Stimulated activated naive CD8-positive, alpha-beta T cell treated with anti-CD3 and anti-CD28 coated beads, Interleukin-15, Interleukin-2, amounts not matched to agents 100 ng/mL and 50 ng/mL, for 24 hours (primary cell): ENCODE measurements at regions not wholly inside any gene's neighbourhood (a gene's known extent, or its start where the extent isn't known, plus 50 kb on each side); places are given as distances from the start of the nearest gene placed in this dataset.

Experiments
- H3K27ac Mint-ChIP-seq: one replicate; pipeline ENCODE4 v1.8.0; 2021; ENCODE audit warnings: mild to moderate bottlenecking, mixed read lengths
- H3K27me3 Mint-ChIP-seq: one replicate; pipeline ENCODE4 v1.8.0; 2021; ENCODE audit warnings: mixed read lengths
- H3K36me3 Mint-ChIP-seq: one replicate; pipeline ENCODE4 v1.8.0; 2021; ENCODE audit warnings: low read depth, mixed read lengths
- H3K4me1 Mint-ChIP-seq: one replicate; pipeline ENCODE4 v1.8.0; 2021; ENCODE audit warnings: low read depth, mixed read lengths
- H3K4me3 Mint-ChIP-seq: one replicate; pipeline ENCODE4 v1.8.0; 2021; ENCODE audit warnings: mild to moderate bottlenecking, mixed read lengths
- H3K9me3 Mint-ChIP-seq: one replicate; pipeline ENCODE4 v1.8.0; 2021; ENCODE audit warnings: mixed read lengths

DNA sequence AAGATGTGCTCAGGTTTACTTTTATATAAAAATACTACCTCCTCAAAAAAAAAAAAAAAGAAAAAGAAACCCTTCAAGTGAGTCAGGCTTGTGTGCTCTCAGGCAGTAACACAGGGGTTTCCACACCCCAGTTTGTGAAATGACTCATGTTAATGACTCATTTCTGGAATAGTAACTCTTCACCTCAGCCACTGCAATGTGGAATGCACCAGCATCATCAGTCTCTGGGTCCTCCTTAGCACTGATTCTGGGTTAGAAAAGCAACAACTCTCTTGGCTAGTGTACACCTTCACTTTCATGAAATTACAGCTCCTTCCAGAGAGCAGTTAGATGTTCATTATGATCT is 110.6 kb downstream of the EMX2 start:
- Mint-ChIP-seq H3K36me3 (peaks cover 4% of the 10 kb centered on the region), H3K27me3 (peaks cover 18% of the 10 kb centered on the region), H3K9me3 (no peaks in the 10 kb centered on the region), H3K4me1 (peaks cover 25% of the 10 kb centered on the region), H3K4me3 (no peak overlapping the region), H3K27ac (peak overlapping the region; percentile 14)

DNA sequence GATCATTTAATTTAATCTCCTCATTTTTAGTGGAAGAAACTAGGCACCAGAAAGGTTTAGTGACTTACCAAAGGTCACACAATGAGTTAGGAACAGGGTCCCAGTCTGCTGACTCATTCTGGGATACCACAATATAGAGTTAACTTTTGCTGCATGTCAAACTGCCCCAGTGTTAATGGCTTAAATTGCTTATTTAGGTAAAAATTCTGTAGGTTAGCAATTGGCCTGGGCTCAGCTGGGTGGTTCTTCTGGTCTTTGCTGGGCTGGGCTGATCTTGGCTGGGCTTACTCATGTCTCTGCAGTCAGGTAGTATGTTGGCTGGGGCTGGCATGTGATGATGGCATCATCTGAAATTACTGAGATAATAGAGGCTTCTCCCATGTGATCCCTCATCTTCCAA is 111.6 kb downstream of the EMX2 start:
- Mint-ChIP-seq H3K4me3 (no peak overlapping the region), H3K4me1 (peaks cover 25% of the 10 kb centered on the region), H3K9me3 (no peaks in the 10 kb centered on the region), H3K27ac (no peak overlapping the region), H3K27me3 (peaks cover 25% of the 10 kb centered on the region), H3K36me3 (peaks cover 4% of the 10 kb centered on the region)

- H3K36me3 Mint-ChIP-seq, result peaks cover 4% of the 10 kb centered on the region
Measured at GRCh38 chr10:117656385-117657367, 114.1 kb downstream of the EMX2 start.

GRCh38 chr10:117661316-117661715 is 118.8 kb downstream of the EMX2 start:
- Mint-ChIP-seq H3K4me3 (no peak overlapping the region), H3K27me3 (peaks cover 26% of the 10 kb centered on the region), H3K9me3 (no peaks in the 10 kb centered on the region), H3K4me1 (peaks cover 11% of the 10 kb centered on the region), H3K36me3 (no peaks in the 10 kb centered on the region), H3K27ac (no peak overlapping the region)

More at GRCh38 chr10:117656385-117657367, 114.1 kb downstream of the EMX2 start:
- no peak overlapping the region for H3K27ac Mint-ChIP-seq
- H3K4me1 Mint-ChIP-seq, result peaks cover 25% of the 10 kb centered on the region
- no peaks in the 10 kb centered on the region for H3K9me3 Mint-ChIP-seq
- no peak overlapping the region for H3K4me3 Mint-ChIP-seq
- H3K27me3 Mint-ChIP-seq, result peaks cover 22% of the 10 kb centered on the region

GRCh38 chr10:117662126-117662525 is 119.6 kb downstream of the EMX2 start:
- H3K36me3 Mint-ChIP-seq, result no peaks in the 10 kb centered on the region
- H3K27me3 Mint-ChIP-seq, result peaks cover 23% of the 10 kb centered on the region
- no peak overlapping the region for H3K27ac Mint-ChIP-seq
- H3K4me1 Mint-ChIP-seq, result peaks cover 5% of the 10 kb centered on the region
- no peaks in the 10 kb centered on the region for H3K9me3 Mint-ChIP-seq
- H3K4me3 Mint-ChIP-seq, result no peak overlapping the region

GRCh38 chr10:117662751-117663540 is 120.4 kb downstream of the EMX2 start:
- no peak overlapping the region for H3K4me3 Mint-ChIP-seq
- no peaks in the 10 kb centered on the region for H3K36me3 Mint-ChIP-seq
- H3K27me3 Mint-ChIP-seq, result peaks cover 16% of the 10 kb centered on the region
- H3K27ac Mint-ChIP-seq, result no peak overlapping the region
- no peaks in the 10 kb centered on the region for H3K9me3 Mint-ChIP-seq
- H3K4me1 Mint-ChIP-seq, result peaks cover 3% of the 10 kb centered on the region

DNA sequence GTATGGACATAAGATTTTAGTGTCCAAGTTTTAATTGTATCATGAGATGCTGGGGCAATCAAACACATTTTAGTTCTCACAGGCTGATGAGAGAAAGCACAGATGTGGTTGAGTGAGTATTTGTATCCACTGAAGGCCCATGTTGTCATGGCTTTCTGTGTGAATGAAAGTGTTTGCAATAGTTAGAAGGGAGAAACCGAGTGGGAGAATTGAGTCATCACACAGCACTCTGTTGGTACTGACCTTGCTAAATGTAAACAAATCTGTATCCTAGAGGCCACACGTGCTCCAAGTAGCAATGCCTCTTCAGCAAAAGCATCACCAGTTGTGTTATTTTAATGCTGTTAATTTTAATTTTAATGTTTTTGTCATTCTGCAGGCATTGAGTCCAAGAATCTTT is 121.2 kb downstream of the EMX2 start:
- H3K36me3 Mint-ChIP-seq, result no peaks in the 10 kb centered on the region
- H3K27ac Mint-ChIP-seq, result no peak overlapping the region
- H3K9me3 Mint-ChIP-seq, result no peaks in the 10 kb centered on the region
- no peak overlapping the region for H3K4me3 Mint-ChIP-seq
- peaks cover 3% of the 10 kb centered on the region for H3K4me1 Mint-ChIP-seq
- H3K27me3 Mint-ChIP-seq, result peaks cover 13% of the 10 kb centered on the region

DNA sequence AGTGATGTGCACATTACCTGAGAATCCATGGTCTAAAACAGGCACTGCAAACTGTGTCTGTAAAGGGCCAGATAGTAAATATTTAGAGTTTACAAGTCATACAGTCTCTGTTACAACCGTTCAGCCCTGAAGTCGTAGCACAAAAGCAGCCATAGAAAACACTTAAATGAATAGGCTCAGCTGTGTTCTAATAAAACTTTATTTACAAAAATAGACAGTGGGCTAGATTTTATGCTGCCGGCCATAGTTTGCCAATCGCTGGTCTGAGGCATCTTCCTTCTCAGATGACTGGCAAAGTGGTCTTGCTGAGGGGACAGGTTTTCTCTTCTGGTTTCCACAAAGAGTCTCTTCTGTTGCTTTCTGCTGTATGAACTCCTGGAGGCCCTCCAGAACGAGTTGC is 121.7 kb downstream of the EMX2 start:
- Mint-ChIP-seq H3K27ac (no peak overlapping the region), H3K9me3 (no peaks in the 10 kb centered on the region), H3K4me3 (no peak overlapping the region), H3K36me3 (no peaks in the 10 kb centered on the region), H3K27me3 (peaks cover 8% of the 10 kb centered on the region), H3K4me1 (peaks cover 3% of the 10 kb centered on the region)

DNA sequence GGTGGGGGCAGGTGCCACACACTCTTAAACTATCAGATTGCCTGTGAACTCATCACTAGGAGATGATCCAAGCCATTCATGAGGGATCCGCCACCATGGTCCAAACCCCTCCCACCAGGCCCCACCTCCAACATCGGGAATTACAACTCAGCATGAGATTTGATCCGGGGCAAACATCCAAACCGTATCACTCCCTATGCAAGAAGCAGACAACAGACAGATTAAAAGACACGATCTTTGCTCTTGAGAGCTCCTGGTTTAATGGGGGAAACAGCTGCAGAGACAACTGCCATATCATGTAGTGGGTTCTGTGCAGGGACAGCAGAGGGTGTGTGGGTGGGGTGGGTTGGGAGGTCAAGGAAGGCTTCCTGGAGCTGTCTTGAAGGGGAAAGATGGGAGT is 123.6 kb downstream of the EMX2 start:
- Mint-ChIP-seq H3K36me3 (no peaks in the 10 kb centered on the region), H3K27me3 (peaks cover 4% of the 10 kb centered on the region), H3K9me3 (no peaks in the 10 kb centered on the region), H3K4me1 (peaks cover 3% of the 10 kb centered on the region), H3K27ac (no peak overlapping the region), H3K4me3 (no peak overlapping the region)

DNA sequence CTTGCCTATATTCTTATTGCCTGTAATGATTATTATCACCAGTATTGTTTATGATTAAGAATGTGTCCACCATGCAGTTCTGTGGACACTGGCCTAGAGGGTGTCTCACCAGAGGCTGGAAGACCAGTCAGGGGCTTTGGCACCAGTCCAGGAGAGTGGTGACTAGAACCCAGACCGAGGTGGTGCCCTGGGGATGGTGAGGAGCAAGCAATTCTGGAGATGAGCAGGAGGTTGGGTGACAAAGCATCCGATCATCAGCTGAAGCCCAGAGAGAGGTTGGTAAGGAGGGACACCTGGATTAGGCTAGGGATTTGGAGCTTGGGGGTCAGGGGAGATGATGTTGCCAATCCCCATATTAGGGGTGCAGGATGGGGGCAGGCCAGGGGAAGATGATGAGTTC is 124.4 kb downstream of the EMX2 start:
- H3K36me3 Mint-ChIP-seq, result no peaks in the 10 kb centered on the region
- H3K27me3 Mint-ChIP-seq, result peaks cover 4% of the 10 kb centered on the region
- H3K9me3 Mint-ChIP-seq, result no peaks in the 10 kb centered on the region
- peaks cover 3% of the 10 kb centered on the region for H3K4me1 Mint-ChIP-seq
- H3K27ac Mint-ChIP-seq, result no peak overlapping the region
- H3K4me3 Mint-ChIP-seq, result no peak overlapping the region

DNA sequence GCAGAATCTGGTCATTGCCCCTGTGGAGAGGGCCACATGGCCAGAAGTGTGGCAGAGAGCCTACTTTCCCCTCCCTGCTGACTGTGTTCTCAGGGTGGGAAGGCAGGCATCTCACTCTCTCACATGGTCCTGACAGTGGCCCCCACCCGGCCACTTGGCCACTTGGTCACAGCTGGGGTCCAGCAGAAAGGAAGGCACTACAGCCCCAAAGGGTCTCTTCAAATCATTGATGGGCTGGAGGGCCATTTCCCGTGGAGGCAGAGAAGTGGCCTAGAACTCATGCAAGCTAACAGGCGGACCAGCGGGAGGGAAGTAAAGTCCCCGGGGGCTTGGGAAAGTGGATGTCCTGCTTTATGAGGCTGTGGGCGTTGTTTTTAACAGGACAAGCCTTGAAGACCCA is 125.3 kb downstream of the EMX2 start:
- Mint-ChIP-seq H3K27me3 (peaks cover 8% of the 10 kb centered on the region), H3K4me3 (no peak overlapping the region), H3K36me3 (no peaks in the 10 kb centered on the region), H3K9me3 (no peaks in the 10 kb centered on the region), H3K4me1 (peaks cover 3% of the 10 kb centered on the region), H3K27ac (no peak overlapping the region)

DNA sequence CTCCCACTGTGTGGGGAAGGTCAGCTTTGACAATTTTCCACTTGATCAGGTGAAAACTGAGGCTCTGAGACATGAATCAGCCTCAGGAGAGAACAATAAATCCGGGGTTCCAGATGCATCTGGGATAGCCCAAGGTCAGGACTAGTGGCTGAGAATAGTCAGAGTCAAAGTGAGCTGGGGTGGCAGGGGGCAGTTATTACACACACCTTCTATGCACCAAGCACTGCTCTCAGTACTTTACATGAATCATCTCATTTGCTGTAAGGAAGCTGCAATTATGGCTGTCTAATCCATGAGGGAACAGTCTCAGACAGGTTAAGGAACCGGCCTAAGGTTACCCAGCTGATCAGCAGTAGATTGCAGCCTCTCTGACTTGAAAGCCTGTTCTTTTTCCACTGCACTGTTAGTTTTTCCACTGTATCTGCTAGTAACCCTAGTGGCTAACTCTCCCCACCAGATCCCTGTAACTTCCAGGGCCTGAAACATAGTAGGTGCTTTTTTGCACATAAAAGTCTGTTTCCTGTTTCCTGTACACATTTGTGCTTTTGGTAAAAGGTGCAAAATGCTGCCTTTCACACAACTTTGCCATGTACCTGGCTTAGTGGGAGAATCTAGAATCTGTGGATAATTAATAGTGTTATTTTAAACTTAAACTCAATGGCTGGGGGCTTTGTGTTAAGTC is 125.9 kb downstream of the EMX2 start:
- Mint-ChIP-seq H3K27ac (no peak overlapping the region), H3K9me3 (no peaks in the 10 kb centered on the region), H3K4me1 (peaks cover 3% of the 10 kb centered on the region), H3K36me3 (no peaks in the 10 kb centered on the region), H3K4me3 (no peak overlapping the region), H3K27me3 (peaks cover 8% of the 10 kb centered on the region)

GRCh38 chr10:117669122-117669521 is 126.6 kb downstream of the EMX2 start:
- Mint-ChIP-seq H3K27me3 (peaks cover 8% of the 10 kb centered on the region), H3K9me3 (no peaks in the 10 kb centered on the region), H3K4me3 (no peak overlapping the region), H3K27ac (no peak overlapping the region), H3K36me3 (no peaks in the 10 kb centered on the region), H3K4me1 (no peaks in the 10 kb centered on the region)

DNA sequence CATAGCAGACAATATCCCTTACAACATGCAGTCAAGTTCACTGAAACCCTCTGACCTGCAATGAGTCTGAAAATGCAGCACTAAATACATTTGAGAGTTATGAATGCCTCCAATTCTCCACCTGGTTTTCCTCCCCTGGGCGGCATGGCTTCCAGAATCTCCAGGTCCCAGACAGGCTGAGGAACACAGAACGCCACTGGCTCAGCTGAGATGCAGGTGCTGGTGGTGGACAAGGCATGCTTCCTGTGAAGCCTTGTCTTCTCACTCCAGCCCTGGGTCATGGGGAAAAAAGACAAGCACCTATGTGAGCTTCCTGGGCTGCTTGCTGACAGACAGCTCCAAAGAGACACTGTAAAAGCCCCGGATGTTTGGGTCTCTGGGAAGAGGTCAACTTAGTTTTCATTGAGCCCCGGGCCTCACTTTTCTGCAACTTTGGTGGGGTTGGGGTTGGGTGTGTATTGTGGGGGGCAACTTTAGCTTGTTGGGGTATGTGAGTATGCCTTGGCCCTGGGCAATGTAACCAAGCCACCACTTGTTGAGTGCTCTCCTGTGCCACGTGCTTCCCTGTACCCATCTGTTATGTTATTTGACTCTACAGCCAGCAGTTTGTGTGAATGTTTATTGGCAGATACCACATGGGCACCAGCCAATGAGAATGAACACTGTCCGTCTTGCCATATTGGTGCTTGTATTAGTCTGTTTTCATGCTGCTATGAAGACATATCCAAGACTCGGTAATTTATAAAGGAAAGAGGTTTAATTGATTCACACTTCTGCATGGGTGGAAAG is 127.8 kb downstream of the EMX2 start:
- no peak overlapping the region for H3K27ac Mint-ChIP-seq
- peaks cover 7% of the 10 kb centered on the region for H3K27me3 Mint-ChIP-seq
- H3K4me1 Mint-ChIP-seq, result no peaks in the 10 kb centered on the region
- H3K4me3 Mint-ChIP-seq, result no peak overlapping the region
- H3K36me3 Mint-ChIP-seq, result no peaks in the 10 kb centered on the region
- H3K9me3 Mint-ChIP-seq, result no peaks in the 10 kb centered on the region
